H1 (cell line): ENCODE measurements at regions not wholly inside any gene's neighbourhood (a gene's known extent, or its start where the extent isn't known, plus 50 kb on each side); places are given as distances from the start of the nearest gene placed in this dataset.

Source experiments
- BCL11A ChIP-seq, 2 experiments: IDR thresholded peaks; one replicate each; pipeline ENCODE4 v1.6.1; 2011; ENCODE audit warnings: low read depth in 2 of 2, low read length in 2 of 2, mild to moderate bottlenecking in 2 of 2
- JUN ChIP-seq: IDR thresholded peaks from 2 replicates; pipeline ENCODE4 v1.6.1; 2011; ENCODE audit warnings: low read depth, mild to moderate bottlenecking, improper control_type of control experiment, low read length
- MAFK ChIP-seq: IDR thresholded peaks from 2 replicates; pipeline ENCODE4 v1.6.1; 2012; ENCODE audit warnings: low read depth, mild to moderate bottlenecking, improper control_type of control experiment, low read length
- SRF ChIP-seq: IDR thresholded peaks from 2 replicates; pipeline ENCODE4 v1.6.1; 2011; ENCODE audit warnings: mild to moderate bottlenecking, low read depth, low read length, moderate library complexity
- SUZ12 ChIP-seq: fragments of 200-600 bp; sonication (generic); IDR thresholded peaks from 2 replicates; pipeline ENCODE4 v1.6.1; 2012; ENCODE audit warnings: mild to moderate bottlenecking, inconsistent platforms, low read length, moderate library complexity, mixed read lengths

DNA sequence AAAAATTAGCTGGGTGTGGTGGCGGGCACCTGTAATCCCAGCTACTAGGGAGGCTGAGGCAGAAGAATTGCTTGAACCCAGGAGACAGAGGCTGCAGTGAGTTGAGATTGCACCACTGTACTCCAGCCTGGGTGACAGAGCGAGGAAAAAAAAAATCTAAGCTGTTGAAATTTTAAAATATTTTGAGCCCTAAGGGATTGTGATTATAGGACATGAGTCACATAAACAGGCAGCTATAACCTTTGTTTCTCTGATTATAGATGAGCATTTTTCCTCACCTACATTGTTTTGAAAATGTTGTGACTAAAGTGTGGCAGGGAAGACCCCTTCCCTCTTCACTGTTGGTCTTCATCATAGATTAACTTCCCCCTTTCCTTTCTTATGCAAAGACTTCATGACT is 135.5 kb downstream of the MGAT5B start (continued):
- TF ChIP-seq JUN (no peak), SUZ12 (no peak), MAFK (no peak), BCL11A (IDR thresholded peaks at IDR 0.05; ENCODE audit: low read depth in 2 of 2, low read length in 2 of 2) (no peak), SRF (no peak)
